ENCODE measurements at regions not wholly inside any gene's neighbourhood (a gene's known extent, or its start where the extent isn't known, plus 50 kb on each side); places are given as distances from the start of the nearest gene placed in this dataset.
A peak's percentile ranks its signal among the peaks of the same experiment; 100 is the strongest.

DNA sequence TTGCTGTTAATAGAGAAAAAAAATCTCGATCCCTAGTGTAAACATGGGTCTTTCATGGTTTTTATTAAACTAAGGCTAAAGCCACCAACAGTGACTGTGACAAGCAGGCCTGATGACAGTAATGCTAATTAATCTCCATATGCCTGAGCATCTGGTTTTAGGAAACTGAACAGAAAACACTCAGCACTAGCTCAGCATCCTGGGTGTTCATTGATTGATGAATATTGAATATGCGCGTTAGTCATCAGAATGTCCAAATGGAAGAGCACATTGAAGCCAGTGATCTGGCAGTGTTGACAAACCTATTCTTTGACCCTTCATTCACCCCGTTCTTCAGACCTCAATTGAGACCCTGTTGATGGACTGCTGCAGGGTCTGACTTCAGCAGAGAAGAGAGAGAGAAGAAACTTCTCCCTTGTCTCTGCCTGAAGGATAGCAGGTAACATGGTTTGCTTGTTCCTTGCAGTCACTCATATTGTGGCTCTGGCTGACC lies 283.8 kb downstream of the RDH14 start:
- Mint-ChIP-seq H3K27me3 (ENCODE audit: low read depth) (peaks cover 2% of the 10 kb centered on the region), H3K27ac (ENCODE audit: unreplicated experiment) (no peak overlapping the region), H3K36me3 (ENCODE audit: low read depth) (no peaks in the 10 kb centered on the region), H3K4me1 (ENCODE audit: low read depth) (no peaks in the 10 kb centered on the region), H3K4me3 (ENCODE audit: unreplicated experiment) (no peak overlapping the region), H3K9me3 (ENCODE audit: low read depth) (peaks cover 10% of the 10 kb centered on the region)
- no peak for DNase-seq (ENCODE audit: low spot score)
- TF ChIP-seq, protein P1, sequence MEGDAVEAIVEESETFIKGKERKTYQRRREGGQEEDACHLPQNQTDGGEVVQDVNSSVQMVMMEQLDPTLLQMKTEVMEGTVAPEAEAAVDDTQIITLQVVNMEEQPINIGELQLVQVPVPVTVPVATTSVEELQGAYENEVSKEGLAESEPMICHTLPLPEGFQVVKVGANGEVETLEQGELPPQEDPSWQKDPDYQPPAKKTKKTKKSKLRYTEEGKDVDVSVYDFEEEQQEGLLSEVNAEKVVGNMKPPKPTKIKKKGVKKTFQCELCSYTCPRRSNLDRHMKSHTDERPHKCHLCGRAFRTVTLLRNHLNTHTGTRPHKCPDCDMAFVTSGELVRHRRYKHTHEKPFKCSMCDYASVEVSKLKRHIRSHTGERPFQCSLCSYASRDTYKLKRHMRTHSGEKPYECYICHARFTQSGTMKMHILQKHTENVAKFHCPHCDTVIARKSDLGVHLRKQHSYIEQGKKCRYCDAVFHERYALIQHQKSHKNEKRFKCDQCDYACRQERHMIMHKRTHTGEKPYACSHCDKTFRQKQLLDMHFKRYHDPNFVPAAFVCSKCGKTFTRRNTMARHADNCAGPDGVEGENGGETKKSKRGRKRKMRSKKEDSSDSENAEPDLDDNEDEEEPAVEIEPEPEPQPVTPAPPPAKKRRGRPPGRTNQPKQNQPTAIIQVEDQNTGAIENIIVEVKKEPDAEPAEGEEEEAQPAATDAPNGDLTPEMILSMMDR (IDR thresholded peaks at IDR 0.05), result no peak

DNA sequence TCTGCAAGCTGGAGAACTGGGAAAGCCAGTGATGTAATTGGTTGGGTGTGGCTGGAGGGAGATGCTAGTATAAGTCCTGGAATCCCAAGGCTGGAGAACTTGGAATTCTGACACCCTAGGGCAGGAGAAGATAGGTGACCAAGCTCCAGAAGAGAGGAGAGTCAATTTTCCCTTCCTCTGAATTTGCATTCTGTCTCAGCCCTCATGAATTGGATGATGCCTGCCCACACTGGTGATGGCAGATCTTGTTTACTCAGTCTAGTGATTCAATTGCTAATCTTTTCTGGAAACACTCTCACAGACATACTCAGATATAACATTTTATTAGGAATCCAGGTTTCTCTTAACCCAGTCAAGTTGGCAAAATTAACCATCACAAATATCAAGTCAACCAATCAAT lies 287.2 kb downstream of the RDH14 start:
- H3K9me3 Mint-ChIP-seq (ENCODE audit: low read depth), result peaks cover 12% of the 10 kb centered on the region
- TF ChIP-seq, protein P1 (IDR thresholded peaks at IDR 0.05), result no peak
- no peak for DNase-seq (ENCODE audit: low spot score)
- H3K27ac Mint-ChIP-seq (ENCODE audit: unreplicated experiment), result no peak overlapping the region
- H3K36me3 Mint-ChIP-seq (ENCODE audit: low read depth), result no peaks in the 10 kb centered on the region
- no peaks in the 10 kb centered on the region for H3K4me1 Mint-ChIP-seq (ENCODE audit: low read depth)
- H3K4me3 Mint-ChIP-seq (ENCODE audit: unreplicated experiment), result no peak overlapping the region
- peaks cover 4% of the 10 kb centered on the region for H3K27me3 Mint-ChIP-seq (ENCODE audit: low read depth)

DNA sequence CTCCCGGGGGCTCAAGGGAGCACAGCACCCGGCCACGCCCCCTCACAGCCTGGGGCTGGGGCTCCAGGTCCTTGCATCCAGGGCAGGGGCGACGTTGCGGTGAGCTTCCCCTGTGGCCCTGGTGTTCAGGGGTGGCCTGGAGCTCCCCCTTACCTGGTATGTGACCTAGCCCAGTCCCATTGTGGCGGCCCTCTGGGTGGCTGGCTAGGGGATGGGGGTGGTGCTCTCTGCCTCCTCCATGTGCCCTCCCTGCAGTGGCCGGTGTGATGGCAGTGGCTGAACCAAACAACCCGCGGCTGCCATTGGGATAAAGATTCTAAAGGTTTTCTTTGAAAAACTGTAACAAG lies 288.3 kb downstream of the RDH14 start:
- Mint-ChIP-seq H3K36me3 (ENCODE audit: low read depth) (no peaks in the 10 kb centered on the region), H3K4me1 (ENCODE audit: low read depth) (no peaks in the 10 kb centered on the region)

DNA sequence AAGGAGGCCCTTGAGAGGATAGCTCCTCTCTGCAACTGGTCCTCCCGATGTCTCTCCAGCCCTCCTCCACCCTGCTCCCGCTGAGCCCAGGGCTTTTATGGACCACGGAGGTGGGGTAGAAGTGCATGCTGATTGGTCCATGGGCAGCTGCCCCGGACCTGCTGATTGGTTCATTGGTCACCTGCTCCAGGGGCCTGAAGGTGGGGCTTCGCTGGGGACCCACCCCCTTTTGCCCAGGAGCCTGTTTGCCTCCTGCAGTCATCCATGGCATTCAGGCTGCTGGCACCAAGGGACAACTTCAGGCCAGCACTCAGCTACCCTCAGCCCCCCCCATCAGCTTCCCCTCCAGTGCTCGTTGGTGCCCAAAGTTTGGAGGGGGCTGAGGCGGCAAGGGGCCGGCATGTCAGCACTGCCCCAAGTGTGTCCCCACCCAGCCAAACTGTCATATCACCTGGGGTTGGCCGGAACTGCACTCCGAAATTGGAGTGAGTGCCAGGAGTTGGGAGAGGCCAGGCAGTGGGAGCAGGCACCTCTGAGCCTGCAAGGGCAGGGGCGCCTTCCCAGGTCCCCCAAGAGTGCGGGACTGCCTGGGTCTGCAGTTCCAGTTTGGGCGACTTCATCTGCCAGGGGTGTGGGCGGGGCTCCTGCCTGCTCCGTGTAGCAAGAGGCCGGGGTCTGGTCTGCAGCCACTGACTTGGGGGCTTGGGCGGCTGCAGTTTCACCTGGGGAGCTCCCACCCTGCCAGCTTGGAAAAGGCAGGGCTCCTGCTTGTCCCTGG lies 288.9 kb downstream of the RDH14 start:
- H3K27ac Mint-ChIP-seq (ENCODE audit: unreplicated experiment), result no peak overlapping the region
- no peaks in the 10 kb centered on the region for H3K4me1 Mint-ChIP-seq (ENCODE audit: low read depth)
- H3K4me3 Mint-ChIP-seq (ENCODE audit: unreplicated experiment), result no peak overlapping the region
- H3K27me3 Mint-ChIP-seq (ENCODE audit: low read depth), result peaks cover 2% of the 10 kb centered on the region
- no peaks in the 10 kb centered on the region for H3K36me3 Mint-ChIP-seq (ENCODE audit: low read depth)
- peaks cover 13% of the 10 kb centered on the region for H3K9me3 Mint-ChIP-seq (ENCODE audit: low read depth)
- TF ChIP-seq, protein P1 (IDR thresholded peaks at IDR 0.05), result no peak
- peak; percentile 79 for DNase-seq (ENCODE audit: low spot score)

More for the DNA sequence above, 288.3 kb downstream of the RDH14 start:
- peaks cover 12% of the 10 kb centered on the region for H3K9me3 Mint-ChIP-seq (ENCODE audit: low read depth)
- peaks cover 3% of the 10 kb centered on the region for H3K27me3 Mint-ChIP-seq (ENCODE audit: low read depth)
- TF ChIP-seq, protein P1 (IDR thresholded peaks at IDR 0.05), result no peak
- no peak overlapping the region for H3K4me3 Mint-ChIP-seq (ENCODE audit: unreplicated experiment)
- no peak for DNase-seq (ENCODE audit: low spot score)
- no peak overlapping the region for H3K27ac Mint-ChIP-seq (ENCODE audit: unreplicated experiment)

DNA sequence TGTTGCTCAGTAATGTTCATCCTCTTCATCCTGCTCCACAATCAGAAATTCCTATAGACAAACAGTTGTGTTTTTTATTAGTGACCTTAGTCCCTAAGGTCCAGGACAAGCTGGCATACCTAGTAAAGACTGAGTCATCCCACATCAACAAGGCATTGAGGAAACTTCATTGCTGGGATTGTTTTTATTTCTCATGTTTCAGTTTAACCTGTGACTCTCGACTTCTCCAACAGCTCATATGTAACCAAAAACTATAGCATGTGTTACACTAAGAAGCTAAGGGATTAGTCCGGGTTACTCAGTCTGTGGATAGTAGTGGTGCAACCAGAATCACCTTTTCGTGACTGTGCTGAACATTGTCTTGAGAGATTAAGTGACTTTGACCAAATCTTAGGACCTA lies 292.1 kb downstream of the RDH14 start:
- H3K36me3 Mint-ChIP-seq (ENCODE audit: low read depth), result no peaks in the 10 kb centered on the region
- TF ChIP-seq, protein P1 (IDR thresholded peaks at IDR 0.05), result no peak
- H3K27me3 Mint-ChIP-seq (ENCODE audit: low read depth), result peaks cover 2% of the 10 kb centered on the region
- DNase-seq (ENCODE audit: low spot score), result no peak
- no peak overlapping the region for H3K27ac Mint-ChIP-seq (ENCODE audit: unreplicated experiment)
- H3K9me3 Mint-ChIP-seq (ENCODE audit: low read depth), result peaks cover 12% of the 10 kb centered on the region
- no peak overlapping the region for H3K4me3 Mint-ChIP-seq (ENCODE audit: unreplicated experiment)
- H3K4me1 Mint-ChIP-seq (ENCODE audit: low read depth), result peaks cover 14% of the 10 kb centered on the region

Data from chondrocyte (in vitro differentiated cells).